ENCODE measurements at regions not wholly inside any gene's neighbourhood (a gene's known extent, or its start where the extent isn't known, plus 50 kb on each side); places are given as distances from the start of the nearest gene placed in this dataset.

- DNase-seq: no peak
Observed at GRCh38 chr2:58871469-58872142, 630.5 kb upstream of the FANCL start.

GRCh38 chr2:58870704-58871103 lies 629.6 kb upstream of the FANCL start:
- DNase-seq: no peak

GRCh38 chr2:58866946-58867345 lies 625.8 kb upstream of the FANCL start:
- DNase-seq: no peak

DNA sequence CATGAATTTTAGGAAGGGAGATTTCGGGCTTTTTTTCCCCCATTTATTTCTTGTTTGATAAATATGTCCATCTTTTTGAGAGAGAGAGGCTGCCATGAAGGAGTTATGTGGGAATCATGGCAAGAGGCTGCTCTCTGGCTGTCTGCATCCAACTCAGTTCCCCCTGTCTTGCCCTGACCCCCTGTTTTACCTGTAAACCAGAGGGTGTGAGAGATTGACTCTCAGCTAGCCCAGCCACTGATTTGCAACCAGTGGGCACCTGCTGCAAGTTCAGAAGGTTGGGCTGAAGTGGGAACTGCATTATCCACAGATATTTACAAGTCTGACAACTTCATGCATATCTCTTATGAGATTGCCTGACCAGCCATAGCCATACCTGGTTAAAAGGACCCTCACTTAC lies 625.4 kb upstream of the FANCL start:
- DNase-seq: no peak

DNA sequence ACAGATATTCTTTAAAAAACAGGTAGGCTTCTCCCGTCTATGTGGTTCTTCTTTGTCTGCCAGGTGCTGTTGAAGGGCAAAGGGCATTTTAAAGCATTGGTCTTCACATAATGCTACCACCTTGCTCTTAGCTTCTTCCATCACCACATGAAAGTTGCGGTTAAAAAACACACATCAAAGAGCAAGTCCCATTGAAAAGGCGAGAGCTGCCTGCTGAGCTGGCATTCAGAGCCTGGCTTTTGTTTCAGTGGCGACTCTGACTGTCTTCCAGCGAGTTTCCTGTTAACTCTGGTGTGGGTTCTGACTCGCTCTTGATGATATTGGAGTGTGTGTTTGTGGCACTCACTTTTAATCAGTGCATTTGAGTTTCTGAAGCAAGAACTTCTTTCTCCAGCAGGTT lies 624.9 kb upstream of the FANCL start:
- DNase-seq: no peak

DNA sequence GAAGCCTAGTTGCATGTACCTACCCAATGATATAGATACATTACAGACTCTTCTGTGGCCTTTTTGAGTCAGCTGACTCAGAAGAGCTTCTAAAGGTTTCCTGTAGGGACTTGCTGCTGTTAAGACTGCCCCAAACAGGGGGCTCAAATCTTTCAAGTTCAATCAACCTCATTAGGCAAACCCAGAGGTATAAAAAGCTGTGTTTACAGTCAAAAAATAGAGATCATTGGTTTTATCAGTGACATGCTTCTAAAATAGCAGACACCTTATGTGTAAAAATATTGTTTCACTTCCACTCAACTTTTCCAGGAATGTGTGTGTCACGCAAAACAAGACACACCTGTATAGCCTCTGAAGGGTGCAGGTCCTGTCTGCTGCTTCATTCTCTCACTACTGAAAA lies 624.3 kb upstream of the FANCL start:
- DNase-seq: no peak

DNA sequence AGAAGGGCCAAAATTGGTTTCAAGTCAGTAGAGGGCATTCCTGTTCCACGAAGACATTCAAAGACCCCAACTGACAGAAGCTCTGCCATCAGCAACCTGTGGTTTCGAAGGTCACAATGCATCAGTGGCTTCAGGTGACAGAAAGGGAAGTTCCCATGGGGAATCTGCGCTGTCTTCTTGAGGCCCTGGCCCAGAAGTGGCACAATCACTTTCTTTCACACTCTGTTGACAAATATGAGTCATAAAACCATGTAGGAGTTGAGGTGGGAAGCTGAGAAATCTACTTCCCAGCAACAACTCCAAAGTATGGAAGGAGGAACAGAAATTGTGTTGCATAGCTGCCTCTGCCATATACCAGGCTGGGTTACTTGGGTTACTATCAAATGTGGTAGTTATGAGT lies 621.1 kb upstream of the FANCL start:
- no peak for DNase-seq

DNA sequence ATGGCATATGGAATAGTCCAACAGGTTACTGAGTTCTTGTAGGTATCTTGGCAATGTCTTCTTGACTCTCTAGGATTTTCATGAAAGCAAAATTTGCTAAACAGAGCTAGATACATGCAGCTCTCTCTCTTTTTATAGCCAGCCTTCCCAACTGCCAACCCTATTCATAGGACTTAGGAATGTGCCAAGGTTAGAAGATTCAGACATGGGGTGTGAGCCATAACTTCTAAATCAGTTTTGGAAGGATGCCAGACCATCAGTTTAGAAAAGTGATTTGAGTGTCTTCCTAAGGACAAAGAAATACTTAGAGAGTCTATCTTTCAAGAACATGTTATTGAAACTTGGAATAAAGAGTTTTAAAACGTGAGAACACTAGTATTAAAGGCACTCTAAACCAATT lies 619.5 kb upstream of the FANCL start:
- DNase-seq: no peak

DNA sequence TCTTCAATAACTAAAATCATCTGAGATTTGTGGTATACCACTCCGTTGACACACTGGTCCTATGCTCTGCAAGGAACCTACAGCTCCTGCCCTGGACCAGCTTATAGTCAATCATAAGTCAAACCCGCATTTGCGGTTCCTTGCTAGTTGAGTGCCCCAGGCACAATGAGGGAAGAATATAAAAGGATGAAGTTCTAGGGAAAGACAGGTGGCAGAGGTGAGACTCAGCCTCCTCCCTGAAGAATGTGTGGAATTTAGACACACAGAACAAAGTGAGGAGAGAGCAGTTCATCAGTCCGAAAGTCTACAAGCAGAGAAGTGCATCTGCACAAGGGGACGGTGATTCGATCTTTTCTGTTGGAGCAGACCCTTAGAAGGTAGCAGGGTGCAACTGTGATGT lies 615.0 kb upstream of the FANCL start:
- DNase-seq: no peak

DNA sequence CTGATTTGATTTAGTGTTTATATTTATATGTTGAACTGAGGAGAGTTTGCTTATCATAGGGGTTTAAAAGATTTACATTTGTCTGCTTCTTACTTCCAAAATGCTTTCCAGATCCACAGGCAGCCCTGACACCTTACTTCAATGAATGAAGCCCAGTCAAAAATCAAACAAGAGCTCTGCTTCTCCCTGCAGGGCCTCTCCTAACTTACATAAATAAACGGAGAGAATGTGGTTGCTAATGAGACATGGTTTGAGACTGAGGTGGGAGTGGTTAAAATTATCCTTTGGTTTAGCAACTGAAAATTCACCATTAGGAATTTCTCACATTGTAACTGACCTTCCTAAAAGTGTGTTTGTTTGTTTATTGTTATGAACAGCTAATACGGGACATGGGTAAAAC lies 612.3 kb upstream of the FANCL start:
- no peak for DNase-seq

DNA sequence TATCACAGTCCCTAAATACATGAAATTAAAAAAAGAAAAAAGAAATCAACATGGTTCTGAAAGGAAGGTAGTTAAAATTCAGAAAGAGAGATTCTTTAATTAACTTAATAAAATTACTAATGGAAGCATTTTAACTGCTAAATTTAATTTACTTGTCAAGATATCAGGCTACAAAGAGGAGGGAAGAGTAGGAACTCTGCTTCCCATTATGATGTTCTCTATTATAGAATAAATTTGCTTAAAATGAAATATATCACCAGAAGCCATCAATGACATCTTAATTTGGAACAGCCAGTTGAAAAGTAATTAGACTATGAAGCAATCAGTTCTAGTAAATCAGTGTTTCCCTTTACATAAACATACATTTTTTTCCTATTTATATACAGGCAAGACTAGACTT lies 611.8 kb upstream of the FANCL start:
- no peak for DNase-seq

DNA sequence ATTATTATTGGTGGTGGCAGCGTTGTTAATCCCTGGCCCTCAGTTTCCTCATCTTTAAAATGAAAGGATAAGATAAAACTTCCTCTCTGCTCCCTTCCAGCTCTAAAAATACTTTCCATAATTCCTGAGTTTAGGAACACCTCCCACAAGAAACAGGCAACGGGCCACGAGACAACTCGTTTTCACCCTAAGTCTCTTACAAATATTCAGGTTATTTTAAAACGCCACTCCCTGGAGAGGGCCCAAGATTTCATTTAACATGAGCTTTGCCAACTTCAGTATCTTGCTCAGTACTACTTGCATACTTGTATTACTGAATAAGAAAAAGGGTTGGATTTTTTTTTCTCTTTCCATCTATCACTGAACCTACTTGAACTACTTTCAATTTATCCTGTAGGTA lies 611.1 kb upstream of the FANCL start:
- no peak for DNase-seq

GRCh38 chr2:58851598-58851997 lies 610.5 kb upstream of the FANCL start:
- DNase-seq: no peak

- no peak for DNase-seq
Observed at GRCh38 chr2:58845011-58845410, 603.9 kb upstream of the FANCL start.

DNA sequence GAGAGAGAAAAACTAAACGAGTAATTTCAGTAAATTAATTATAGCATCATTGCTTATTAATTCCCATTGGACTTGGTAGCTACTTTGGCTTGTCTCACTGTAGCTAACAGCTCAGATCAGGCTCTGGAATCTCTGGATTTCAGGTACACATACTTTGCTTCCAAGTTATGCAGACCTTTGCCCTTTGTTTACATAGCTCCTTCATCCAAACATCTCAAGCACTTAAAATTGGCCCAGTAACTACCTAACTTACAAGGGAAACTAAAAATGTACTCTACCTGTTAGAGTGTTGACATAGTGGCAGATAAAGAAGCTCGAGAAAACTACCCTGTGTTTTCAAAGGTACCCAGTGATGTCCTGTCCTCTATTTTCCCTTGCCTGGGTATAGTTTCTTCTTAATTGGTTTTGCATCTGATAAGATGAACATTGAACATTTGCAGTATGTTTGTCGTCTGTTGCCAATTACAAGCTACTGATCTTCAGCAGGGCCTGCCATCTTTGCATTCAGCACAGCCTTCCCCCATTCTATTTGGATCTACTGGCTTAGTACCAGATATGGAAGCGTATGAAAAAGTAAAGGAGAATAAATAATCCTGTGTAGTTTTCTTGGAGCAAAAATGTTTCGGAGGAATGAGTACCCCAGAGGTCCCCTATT lies 601.5 kb upstream of the FANCL start:
- DNase-seq: no peak

- no peak for DNase-seq
Observed at GRCh38 chr2:58834404-58834803, 593.3 kb upstream of the FANCL start.

- no peak for DNase-seq
Observed at GRCh38 chr2:58826795-58827194, 585.7 kb upstream of the FANCL start.

DNA sequence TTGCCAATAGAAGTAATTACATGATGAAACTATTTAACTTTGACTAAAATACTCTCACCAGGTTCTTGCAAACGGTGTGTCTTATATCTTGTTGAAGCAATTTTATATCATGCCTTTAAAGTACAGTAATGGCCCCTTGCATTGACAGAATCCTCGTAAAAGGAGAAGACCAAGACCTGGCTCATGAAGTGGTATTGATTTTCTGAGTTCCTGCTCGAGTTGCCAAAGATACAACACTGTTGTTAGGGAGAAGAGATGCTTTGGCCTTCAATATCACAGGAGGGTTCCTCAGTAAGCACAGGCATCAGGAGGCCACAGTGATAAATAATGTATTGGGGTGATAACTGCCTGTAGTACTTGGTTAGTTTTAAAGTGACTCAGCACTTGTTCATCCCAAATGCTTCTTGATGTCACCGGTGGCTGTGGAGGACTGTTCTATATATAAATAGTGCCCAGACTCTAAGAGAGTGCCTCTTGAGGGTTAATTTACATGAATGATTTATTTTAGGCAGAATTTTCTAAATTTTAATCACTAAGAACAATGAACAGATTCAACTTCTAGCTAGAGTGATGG lies 571.7 kb upstream of the FANCL start:
- no peak for DNase-seq

- no peak for DNase-seq
Observed at GRCh38 chr2:58805126-58805525, 564.0 kb upstream of the FANCL start.

- no peak for DNase-seq
Observed at GRCh38 chr2:58803192-58803591, 562.1 kb upstream of the FANCL start.

DNA sequence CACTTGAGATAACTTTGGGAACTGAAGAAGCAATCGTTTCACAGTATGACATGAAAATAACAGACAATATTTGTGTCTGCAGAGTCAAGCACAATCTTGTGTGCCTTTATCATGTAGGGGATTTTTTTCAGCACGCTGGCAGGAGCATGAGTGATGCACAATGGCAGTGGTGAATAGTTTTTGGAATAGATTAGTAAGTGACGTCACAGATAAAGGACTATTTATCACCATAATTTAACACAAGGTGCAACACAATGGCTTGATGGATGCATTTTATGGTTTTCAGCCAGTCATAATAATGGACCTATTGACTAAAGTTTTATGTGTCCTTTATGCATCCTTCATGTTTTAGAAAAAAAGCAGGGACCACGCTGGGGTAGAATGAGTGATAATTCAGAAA lies 559.8 kb upstream of the FANCL start:
- no peak for DNase-seq

DNA sequence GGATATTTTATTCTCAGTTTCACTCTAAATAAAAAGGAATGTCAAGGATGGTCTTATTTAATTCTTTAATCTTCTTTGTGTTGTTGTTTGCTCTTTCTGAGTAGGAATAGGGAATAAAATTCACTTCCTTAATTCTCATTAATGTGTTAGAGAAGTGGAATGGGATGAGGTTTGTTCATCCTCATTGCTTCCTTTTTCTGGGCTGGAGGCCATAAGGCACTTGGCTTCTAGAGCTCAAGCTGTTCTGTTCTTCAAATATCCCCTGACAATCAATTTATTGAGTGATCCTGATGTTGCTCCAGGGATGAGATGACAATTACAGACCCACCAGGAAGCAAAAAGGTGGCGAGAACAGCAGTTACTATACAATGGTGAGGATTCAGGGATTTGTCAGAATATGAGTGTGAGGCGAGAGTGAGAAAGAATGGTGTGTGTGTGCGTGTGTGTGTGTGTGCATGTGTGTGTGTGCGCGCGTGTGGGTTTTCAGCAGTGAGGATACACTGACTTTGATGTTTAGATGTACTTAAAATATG lies 557.6 kb upstream of the FANCL start:
- no peak for DNase-seq

- DNase-seq: no peak
Observed at GRCh38 chr2:58796239-58796910, 555.2 kb upstream of the FANCL start.

DNA sequence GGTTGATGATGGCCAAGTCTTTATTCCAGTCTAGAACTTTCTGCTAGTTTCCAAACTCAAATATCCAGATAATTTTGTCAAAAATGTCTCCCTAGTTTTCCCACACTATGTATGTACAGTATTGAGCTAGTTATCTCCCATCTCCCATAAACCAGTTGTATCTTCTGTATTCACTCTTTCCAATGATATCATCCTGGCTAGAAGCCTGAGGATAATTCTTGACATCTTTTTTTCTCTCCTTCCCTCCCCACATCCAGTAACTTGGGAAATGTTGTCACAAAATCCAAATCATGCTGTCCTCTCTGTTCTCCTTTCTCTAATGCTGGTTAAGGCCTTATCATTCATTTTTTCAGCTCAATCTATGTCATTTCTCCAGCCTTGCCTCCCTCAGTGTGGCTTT lies 553.8 kb upstream of the FANCL start:
- DNase-seq: no peak

Data from NCI-H1092 (cell line).